AG04449 (cell line): ENCODE measurements at regions not wholly inside any gene's neighbourhood (a gene's known extent, or its start where the extent isn't known, plus 50 kb on each side); places are given as distances from the start of the nearest gene placed in this dataset.

Experiments used
- CTCF ChIA-PET: fragments of 350-600 bp; formaldehyde crosslinking; extraction: SDS; loops from one replicate; lab custom pipeline; 2021; ENCODE audit warnings: antibody characterized with exemption; lab: Yijun Ruan, JAX
- POLR2A ChIA-PET: fragments of 400-600, 350-600 bp; formaldehyde crosslinking; extraction: SDS; loops from one replicate; lab custom pipeline; 2020; ENCODE audit warnings: antibody characterized with exemption, inconsistent platforms; lab: Yijun Ruan, JAX
- DNase-seq: peaks from one replicate; pipeline ENCODE4 v3.0.0-alpha.2; 2010; ENCODE audit warnings: low read depth, low spot score
- H3K4me3 ChIP-seq: 2 replicates; pipeline ENCODE4 v1.5.1; 2011; ENCODE audit warnings: low read depth, mild to moderate bottlenecking, control low read depth, low read length
- TF ChIP-seq, protein P1 (sequence below): IDR thresholded peaks from one replicate; pipeline ENCODE4 v1.5.1; 2011; ENCODE audit warnings: mild to moderate bottlenecking, moderate library complexity, low read length, control low read depth, inconsistent platforms; ENCODE audit not compliant: insufficient read depth; ENCODE audit errors: missing control alignments

- TF ChIP-seq, protein P1, sequence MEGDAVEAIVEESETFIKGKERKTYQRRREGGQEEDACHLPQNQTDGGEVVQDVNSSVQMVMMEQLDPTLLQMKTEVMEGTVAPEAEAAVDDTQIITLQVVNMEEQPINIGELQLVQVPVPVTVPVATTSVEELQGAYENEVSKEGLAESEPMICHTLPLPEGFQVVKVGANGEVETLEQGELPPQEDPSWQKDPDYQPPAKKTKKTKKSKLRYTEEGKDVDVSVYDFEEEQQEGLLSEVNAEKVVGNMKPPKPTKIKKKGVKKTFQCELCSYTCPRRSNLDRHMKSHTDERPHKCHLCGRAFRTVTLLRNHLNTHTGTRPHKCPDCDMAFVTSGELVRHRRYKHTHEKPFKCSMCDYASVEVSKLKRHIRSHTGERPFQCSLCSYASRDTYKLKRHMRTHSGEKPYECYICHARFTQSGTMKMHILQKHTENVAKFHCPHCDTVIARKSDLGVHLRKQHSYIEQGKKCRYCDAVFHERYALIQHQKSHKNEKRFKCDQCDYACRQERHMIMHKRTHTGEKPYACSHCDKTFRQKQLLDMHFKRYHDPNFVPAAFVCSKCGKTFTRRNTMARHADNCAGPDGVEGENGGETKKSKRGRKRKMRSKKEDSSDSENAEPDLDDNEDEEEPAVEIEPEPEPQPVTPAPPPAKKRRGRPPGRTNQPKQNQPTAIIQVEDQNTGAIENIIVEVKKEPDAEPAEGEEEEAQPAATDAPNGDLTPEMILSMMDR = no peak
- ChIA-PET POLR2A (no interaction called here), CTCF (interaction anchor here (1.5 kb wide), 1 partner anchor 15 kb away, joined by 6 read pairs; no protein-coding TSS in a partner anchor)
- no peak overlapping the region for H3K4me3 ChIP-seq
- DNase-seq = no peak
These were observed 102.6 kb upstream of the VPREB1 start for GRCh38 chr22:22141771-22142591.

GRCh38 chr22:22141031-22141430 lies 103.6 kb upstream of the VPREB1 start:
- TF ChIP-seq, protein P1 = no peak
- H3K4me3 ChIP-seq = no peak overlapping the region
- no peak for DNase-seq
- POLR2A ChIA-PET = no interaction called here
- CTCF ChIA-PET = interaction anchor here (1.5 kb wide), 1 partner anchor 30 kb away, joined by 3 read pairs; no protein-coding TSS in a partner anchor

DNA sequence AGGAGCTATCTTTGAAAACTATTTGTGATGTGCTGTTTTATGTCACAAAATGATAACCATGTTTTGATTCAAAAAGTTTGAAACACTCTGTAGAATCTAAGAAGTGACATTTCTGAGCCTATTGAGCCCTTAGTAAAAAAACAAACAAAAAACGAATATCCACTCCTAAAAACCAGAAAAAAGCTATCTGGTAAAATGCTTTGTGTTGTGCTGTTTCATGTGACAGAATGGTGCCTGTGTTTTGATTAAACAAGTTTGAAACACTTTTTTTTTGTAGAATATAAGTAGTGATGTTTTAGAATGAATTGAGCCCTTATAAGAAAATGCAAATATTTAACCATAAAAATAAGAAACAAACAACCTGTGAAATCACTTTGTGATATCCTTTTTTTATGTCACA lies 105.2 kb upstream of the VPREB1 start:
- DNase-seq = no peak
- ChIA-PET CTCF (interaction anchor here (1.8 kb wide), 1 partner anchor 18 kb away, joined by 5 read pairs; no protein-coding TSS in a partner anchor), POLR2A (no interaction called here)

GRCh38 chr22:22138915-22139314 lies 105.7 kb upstream of the VPREB1 start:
- ChIA-PET POLR2A (no interaction called here), CTCF (interaction anchor here (1.8 kb wide), 1 partner anchor 18 kb away, joined by 5 read pairs; no protein-coding TSS in a partner anchor)
- TF ChIP-seq, protein P1 = no peak
- H3K4me3 ChIP-seq = no peak overlapping the region
- DNase-seq = no peak

More for the DNA sequence above, 105.2 kb upstream of the VPREB1 start:
- no peak overlapping the region for H3K4me3 ChIP-seq
- TF ChIP-seq, protein P1 = no peak

DNA sequence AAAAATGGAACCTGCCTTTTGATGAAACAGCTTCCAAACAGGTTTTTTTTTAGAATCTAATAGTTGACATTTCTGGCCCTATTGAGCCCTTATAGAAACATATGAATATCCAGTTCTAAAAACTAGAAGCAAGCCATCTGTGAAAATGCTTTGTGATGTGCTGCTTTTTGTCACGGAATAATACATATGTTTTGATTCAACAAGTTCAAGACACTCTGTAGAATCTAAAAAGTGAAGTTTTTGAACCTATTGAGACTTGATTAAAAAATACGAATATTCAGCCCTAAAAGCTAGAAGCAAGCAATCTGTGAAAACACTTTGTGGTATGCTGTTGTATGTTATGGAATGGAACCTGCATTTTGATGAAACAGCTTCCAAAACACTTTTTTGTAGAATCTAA lies 106.7 kb upstream of the VPREB1 start:
- TF ChIP-seq, protein P1 = no peak
- ChIA-PET CTCF (interaction anchor here (1.8 kb wide), 1 partner anchor 19 kb away, joined by 5 read pairs; no protein-coding TSS in a partner anchor), POLR2A (no interaction called here)
- no peak overlapping the region for H3K4me3 ChIP-seq
- no peak for DNase-seq

DNA sequence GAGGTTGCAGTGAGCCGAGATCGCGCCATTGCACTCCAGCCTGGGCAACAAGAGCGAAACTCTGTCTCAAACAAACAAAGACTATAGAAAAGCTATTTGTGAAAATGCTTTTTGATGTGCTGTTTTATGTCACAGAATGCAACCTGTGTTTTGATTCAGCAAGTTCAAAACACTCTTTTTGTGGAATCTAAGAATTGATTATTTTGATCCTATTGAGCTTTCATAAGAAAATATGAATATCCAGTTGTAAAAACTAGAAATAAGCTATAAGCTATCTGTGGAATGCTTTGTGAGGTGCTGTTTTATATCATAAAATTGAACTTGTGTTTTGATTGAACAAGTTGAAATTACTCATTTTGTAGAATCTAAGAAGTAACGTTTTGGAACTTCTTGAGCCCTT lies 110.7 kb upstream of the VPREB1 start:
- no peak overlapping the region for H3K4me3 ChIP-seq
- ChIA-PET POLR2A (no interaction called here), CTCF (interaction anchor here (1.7 kb wide), 1 partner anchor 24 kb away, joined by 3 read pairs; no protein-coding TSS in a partner anchor)
- no peak for DNase-seq
- TF ChIP-seq, protein P1 = no peak
